GM21717 (cell line): ENCODE measurements at regions not wholly inside any gene's neighbourhood (a gene's known extent, or its start where the extent isn't known, plus 50 kb on each side); places are given as distances from the start of the nearest gene placed in this dataset.

Experiments used
- ATAC-seq: cut with Tn5 transposase; IDR thresholded peaks from one replicate; pipeline ENCODE4 v1.9.1; 2021; ENCODE audit warnings: mild to moderate bottlenecking, moderate library complexity; ENCODE audit not compliant: unreplicated experiment

GRCh38 chr10:90644165-90644564 lies 213.7 kb downstream of the HTR7 start:
- ATAC-seq: no peak

GRCh38 chr10:90650858-90651257 lies 207.0 kb downstream of the HTR7 start:
- no peak for ATAC-seq

GRCh38 chr10:90652519-90652918 lies 205.3 kb downstream of the HTR7 start:
- ATAC-seq: no peak

- no peak for ATAC-seq
These were observed 199.0 kb downstream of the HTR7 start for GRCh38 chr10:90658791-90659190.

DNA sequence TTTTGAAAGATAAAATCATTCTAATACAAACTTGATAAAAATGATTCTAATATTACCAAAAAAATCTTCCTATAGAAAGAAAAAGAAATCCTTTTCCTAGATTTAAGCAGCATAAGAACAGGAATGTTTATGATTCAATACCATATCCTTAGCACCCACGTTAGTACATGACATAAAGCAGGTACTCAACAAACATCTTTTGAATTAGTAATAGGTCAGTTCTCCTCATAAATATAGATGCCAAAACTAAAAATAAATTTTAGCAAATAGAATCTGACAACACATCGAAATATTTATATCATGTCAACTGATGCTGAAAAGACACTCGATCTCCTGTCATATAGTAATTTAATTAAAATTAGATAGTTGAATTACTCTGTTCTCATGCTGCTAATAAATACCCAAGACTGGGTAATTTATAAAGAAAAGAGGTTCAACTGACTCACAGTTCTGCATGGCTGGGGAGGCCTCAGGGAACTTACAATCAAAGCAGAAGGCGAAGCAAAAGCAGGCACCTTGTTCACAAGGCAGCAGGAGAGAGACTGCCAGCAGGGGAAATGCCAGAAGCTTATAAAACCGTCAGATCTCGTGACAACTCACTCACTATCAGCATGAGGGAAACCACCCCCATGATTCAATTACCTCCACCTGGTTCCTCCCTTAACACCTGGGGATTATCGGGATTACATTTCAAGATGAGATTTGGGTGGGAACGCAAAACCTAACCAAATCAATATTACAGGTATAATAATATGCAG lies 191.8 kb downstream of the HTR7 start:
- ATAC-seq: no peak

DNA sequence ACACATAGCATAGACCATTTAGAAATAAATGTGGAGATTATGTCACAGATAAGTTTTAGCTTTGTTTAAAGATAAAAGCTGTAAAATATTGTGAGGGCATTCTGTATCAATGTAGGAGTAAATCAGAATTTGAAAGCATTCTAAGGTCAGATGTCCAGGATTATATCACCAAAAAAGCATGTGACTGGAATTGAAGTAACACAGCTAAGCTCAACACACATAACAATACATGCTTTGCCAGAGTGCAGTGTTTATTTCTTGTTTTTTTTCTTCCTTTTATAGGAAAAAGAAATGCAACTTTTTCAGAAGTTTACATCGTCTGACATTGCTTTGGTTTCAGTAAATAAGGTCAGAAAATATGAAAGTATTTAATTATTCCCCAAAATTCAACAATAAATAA lies 183.4 kb downstream of the HTR7 start:
- ATAC-seq: no peak

DNA sequence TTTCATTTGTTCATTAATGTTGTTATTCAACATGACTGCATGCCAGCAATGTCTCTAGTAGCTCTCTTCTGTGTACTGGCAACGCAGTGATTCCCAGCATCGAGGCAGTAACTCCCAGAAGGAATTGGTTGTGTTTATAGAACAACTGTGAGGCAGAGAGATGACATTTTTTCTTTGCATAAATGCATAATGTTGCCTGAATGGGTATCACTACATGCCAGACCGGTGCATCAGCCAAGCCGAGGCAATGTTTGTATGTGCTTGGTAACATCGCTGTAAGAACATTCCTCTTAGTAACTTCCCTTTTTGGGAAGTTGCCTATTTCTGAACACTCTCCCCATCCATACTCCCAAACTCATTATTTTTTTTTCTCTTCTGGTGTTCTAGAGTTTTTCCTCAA lies 182.9 kb downstream of the HTR7 start:
- ATAC-seq: no peak

- no peak for ATAC-seq
These were observed 182.2 kb downstream of the HTR7 start for GRCh38 chr10:90675621-90676020.
